ENCODE measurements at regions not wholly inside any gene's neighbourhood (a gene's known extent, or its start where the extent isn't known, plus 50 kb on each side); places are given as distances from the start of the nearest gene placed in this dataset.

GRCh38 chr14:97524589-97525319, 727.6 kb downstream of the VRK1 start:
- no peak overlapping the region for H3K4me3 ChIP-seq
- H3K36me3 ChIP-seq (ENCODE audit: control insufficient read depth in 4 of 4, insufficient read depth in 4 of 4, low read length in 4 of 4), result no peaks in the 10 kb centered on the region
- H3K9ac ChIP-seq (ENCODE audit: insufficient read depth in 1 of 2, low read length in 2 of 2), result no peak overlapping the region
- no peak overlapping the region for H3K27ac ChIP-seq (ENCODE audit: low read depth in 1 of 2, low read length in 1 of 2)
- peaks cover 0 to 4% (median 3%) of the 10 kb centered on the region in 3 donors for H3K27me3 ChIP-seq (ENCODE audit: control insufficient read depth in 3 of 3, insufficient read depth in 3 of 3, low read length in 2 of 3)
- DNase-seq (no peak), ATAC-seq (ENCODE audit: insufficient read depth, low FRiP score) (no peak)
- 39 to 53% methylated on average over 7 of the region's 7 CpGs for WGBS, 2 donors
- peaks cover 0 to 1% (median 0%) of the 10 kb centered on the region in 5 donors for H3K4me1 ChIP-seq (ENCODE audit: control insufficient read depth in 5 of 5, insufficient read depth in 5 of 5, low read length in 5 of 5)
- TF ChIP-seq, protein P1, sequence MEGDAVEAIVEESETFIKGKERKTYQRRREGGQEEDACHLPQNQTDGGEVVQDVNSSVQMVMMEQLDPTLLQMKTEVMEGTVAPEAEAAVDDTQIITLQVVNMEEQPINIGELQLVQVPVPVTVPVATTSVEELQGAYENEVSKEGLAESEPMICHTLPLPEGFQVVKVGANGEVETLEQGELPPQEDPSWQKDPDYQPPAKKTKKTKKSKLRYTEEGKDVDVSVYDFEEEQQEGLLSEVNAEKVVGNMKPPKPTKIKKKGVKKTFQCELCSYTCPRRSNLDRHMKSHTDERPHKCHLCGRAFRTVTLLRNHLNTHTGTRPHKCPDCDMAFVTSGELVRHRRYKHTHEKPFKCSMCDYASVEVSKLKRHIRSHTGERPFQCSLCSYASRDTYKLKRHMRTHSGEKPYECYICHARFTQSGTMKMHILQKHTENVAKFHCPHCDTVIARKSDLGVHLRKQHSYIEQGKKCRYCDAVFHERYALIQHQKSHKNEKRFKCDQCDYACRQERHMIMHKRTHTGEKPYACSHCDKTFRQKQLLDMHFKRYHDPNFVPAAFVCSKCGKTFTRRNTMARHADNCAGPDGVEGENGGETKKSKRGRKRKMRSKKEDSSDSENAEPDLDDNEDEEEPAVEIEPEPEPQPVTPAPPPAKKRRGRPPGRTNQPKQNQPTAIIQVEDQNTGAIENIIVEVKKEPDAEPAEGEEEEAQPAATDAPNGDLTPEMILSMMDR (IDR thresholded peaks at IDR 0.05; ENCODE audit: control extremely low read depth, extremely low read depth), result no peak
- H3K9me3 ChIP-seq (ENCODE audit: control insufficient read depth in 4 of 4, insufficient read depth in 3 of 4, low read length in 3 of 4), result no peaks in the 10 kb centered on the region

GRCh38 chr14:97527993-97528392, 730.8 kb downstream of the VRK1 start:
- Histone ChIP-seq H3K9me3 (ENCODE audit: control insufficient read depth in 4 of 4, insufficient read depth in 3 of 4, low read length in 3 of 4) (peaks cover 0 to 4% (median 0%) of the 10 kb centered on the region in 4 donors), H3K36me3 (ENCODE audit: control insufficient read depth in 4 of 4, insufficient read depth in 4 of 4, low read length in 4 of 4) (no peaks in the 10 kb centered on the region), H3K4me3 (no peak overlapping the region), H3K9ac (ENCODE audit: insufficient read depth in 1 of 2, low read length in 2 of 2) (no peak overlapping the region), H3K27me3 (ENCODE audit: control insufficient read depth in 3 of 3, insufficient read depth in 3 of 3, low read length in 2 of 3) (peaks cover 0 to 4% (median 3%) of the 10 kb centered on the region in 3 donors), H3K4me1 (ENCODE audit: control insufficient read depth in 5 of 5, insufficient read depth in 5 of 5, low read length in 5 of 5) (peaks cover 0 to under 1% (median 0%) of the 10 kb centered on the region in 5 donors), H3K27ac (ENCODE audit: low read depth in 1 of 2, low read length in 1 of 2) (no peak overlapping the region)
- DNase-seq (no peak), ATAC-seq (ENCODE audit: insufficient read depth, low FRiP score) (no peak)
- TF ChIP-seq, protein P1 (IDR thresholded peaks at IDR 0.05; ENCODE audit: control extremely low read depth, extremely low read depth), result no peak
- 85 to 93% methylated on average over 4 of the region's 4 CpGs for WGBS, 2 donors

GRCh38 chr14:97532052-97532451, 734.9 kb downstream of the VRK1 start:
- ATAC-seq (ENCODE audit: insufficient read depth, low FRiP score) (no peak), DNase-seq (no peak)
- Histone ChIP-seq H3K9ac (ENCODE audit: insufficient read depth in 1 of 2, low read length in 2 of 2) (no peak overlapping the region), H3K9me3 (ENCODE audit: control insufficient read depth in 4 of 4, insufficient read depth in 3 of 4, low read length in 3 of 4) (peaks cover 0 to 4% (median 0%) of the 10 kb centered on the region in 4 donors), H3K27ac (ENCODE audit: low read depth in 1 of 2, low read length in 1 of 2) (no peak overlapping the region), H3K4me3 (no peak overlapping the region), H3K4me1 (ENCODE audit: control insufficient read depth in 5 of 5, insufficient read depth in 5 of 5, low read length in 5 of 5) (no peaks in the 10 kb centered on the region), H3K27me3 (ENCODE audit: control insufficient read depth in 3 of 3, insufficient read depth in 3 of 3, low read length in 2 of 3) (peaks cover 0 to 4% (median 0%) of the 10 kb centered on the region in 3 donors), H3K36me3 (ENCODE audit: control insufficient read depth in 4 of 4, insufficient read depth in 4 of 4, low read length in 4 of 4) (no peaks in the 10 kb centered on the region)
- TF ChIP-seq, protein P1 (IDR thresholded peaks at IDR 0.05; ENCODE audit: control extremely low read depth, extremely low read depth), result no peak
- WGBS, 2 donors, result 95 to 100% methylated on average over 1 of the region's 1 CpG

All from lung (tissue), 11 donors.